SK-N-SH (cell line): ENCODE measurements at regions not wholly inside any gene's neighbourhood (a gene's known extent, or its start where the extent isn't known, plus 50 kb on each side); places are given as distances from the start of the nearest gene placed in this dataset.

ENCODE experiments used
- EP300 ChIP-seq, 2 experiments: IDR thresholded peaks; 2 replicates each; pipeline versions ENCODE4 v1.4.0 to v1.6.1; 2012; ENCODE audit warnings: borderline replicate concordance in 1 of 2, low read depth in 1 of 2, low read length in 1 of 2
- POLR2AphosphoS5 ChIP-seq: IDR thresholded peaks from 2 replicates; pipeline ENCODE4 v1.6.1; 2012; ENCODE audit warnings: low read depth, low read length
- RAD21 ChIP-seq: IDR thresholded peaks from 2 replicates; pipeline ENCODE4 v1.6.1; 2012; ENCODE audit warnings: mild to moderate bottlenecking, low read length
- RXRA ChIP-seq: IDR thresholded peaks from 2 replicates; pipeline ENCODE4 v1.4.0; 2012; ENCODE audit warnings: low read depth, mild to moderate bottlenecking, borderline replicate concordance
- SIN3A ChIP-seq: IDR thresholded peaks from 2 replicates; pipeline ENCODE4 v1.6.1; 2012; ENCODE audit warnings: low read depth, mild to moderate bottlenecking, low read length, moderate library complexity, borderline replicate concordance
- TAF1 ChIP-seq: IDR thresholded peaks from 2 replicates; pipeline ENCODE4 v1.6.1; 2012; ENCODE audit warnings: low read depth, mild to moderate bottlenecking, low read length, moderate library complexity, borderline replicate concordance
- YY1 ChIP-seq: IDR thresholded peaks from 2 replicates; pipeline ENCODE4 v1.4.0; 2012; ENCODE audit warnings: low read depth, mild to moderate bottlenecking
- TF ChIP-seq, protein P1 (sequence below): fragments of 200-600 bp; sonication (generic); IDR thresholded peaks from 2 replicates; pipeline ENCODE4 v1.6.1; 2017; ENCODE audit warnings: antibody characterized with exemption, mild to moderate bottlenecking, moderate library complexity
- TF ChIP-seq, protein P2 (sequence below): fragments of 150-350 bp; IDR thresholded peaks from 2 replicates; pipeline ENCODE4 v1.6.1; 2016; ENCODE audit warnings: mild to moderate bottlenecking, low read depth, low read length

- no peak for TF ChIP-seq POLR2AphosphoS5
- no peak for TF ChIP-seq SIN3A
- no peak for TF ChIP-seq EP300 (IDR thresholded peaks at IDR 0.05; ENCODE audit: borderline replicate concordance in 1 of 2, low read depth in 1 of 2, low read length in 1 of 2)
- TF ChIP-seq, protein P1, sequence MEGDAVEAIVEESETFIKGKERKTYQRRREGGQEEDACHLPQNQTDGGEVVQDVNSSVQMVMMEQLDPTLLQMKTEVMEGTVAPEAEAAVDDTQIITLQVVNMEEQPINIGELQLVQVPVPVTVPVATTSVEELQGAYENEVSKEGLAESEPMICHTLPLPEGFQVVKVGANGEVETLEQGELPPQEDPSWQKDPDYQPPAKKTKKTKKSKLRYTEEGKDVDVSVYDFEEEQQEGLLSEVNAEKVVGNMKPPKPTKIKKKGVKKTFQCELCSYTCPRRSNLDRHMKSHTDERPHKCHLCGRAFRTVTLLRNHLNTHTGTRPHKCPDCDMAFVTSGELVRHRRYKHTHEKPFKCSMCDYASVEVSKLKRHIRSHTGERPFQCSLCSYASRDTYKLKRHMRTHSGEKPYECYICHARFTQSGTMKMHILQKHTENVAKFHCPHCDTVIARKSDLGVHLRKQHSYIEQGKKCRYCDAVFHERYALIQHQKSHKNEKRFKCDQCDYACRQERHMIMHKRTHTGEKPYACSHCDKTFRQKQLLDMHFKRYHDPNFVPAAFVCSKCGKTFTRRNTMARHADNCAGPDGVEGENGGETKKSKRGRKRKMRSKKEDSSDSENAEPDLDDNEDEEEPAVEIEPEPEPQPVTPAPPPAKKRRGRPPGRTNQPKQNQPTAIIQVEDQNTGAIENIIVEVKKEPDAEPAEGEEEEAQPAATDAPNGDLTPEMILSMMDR, result no peak
- TF ChIP-seq, protein P2, sequence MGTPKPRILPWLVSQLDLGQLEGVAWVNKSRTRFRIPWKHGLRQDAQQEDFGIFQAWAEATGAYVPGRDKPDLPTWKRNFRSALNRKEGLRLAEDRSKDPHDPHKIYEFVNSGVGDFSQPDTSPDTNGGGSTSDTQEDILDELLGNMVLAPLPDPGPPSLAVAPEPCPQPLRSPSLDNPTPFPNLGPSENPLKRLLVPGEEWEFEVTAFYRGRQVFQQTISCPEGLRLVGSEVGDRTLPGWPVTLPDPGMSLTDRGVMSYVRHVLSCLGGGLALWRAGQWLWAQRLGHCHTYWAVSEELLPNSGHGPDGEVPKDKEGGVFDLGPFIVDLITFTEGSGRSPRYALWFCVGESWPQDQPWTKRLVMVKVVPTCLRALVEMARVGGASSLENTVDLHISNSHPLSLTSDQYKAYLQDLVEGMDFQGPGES, result no peak
- TF ChIP-seq RAD21, result no peak
- no peak for TF ChIP-seq RXRA
- TF ChIP-seq TAF1, result no peak
- no peak for TF ChIP-seq YY1
Observed at GRCh38 chr18:27746241-27746640, 430.7 kb downstream of the CDH2 start.
